Cerebellar cortex (tissue), 1 donor: ENCODE measurements at regions not wholly inside any gene's neighbourhood (a gene's known extent, or its start where the extent isn't known, plus 50 kb on each side); places are given as distances from the start of the nearest gene placed in this dataset.

Experiments
- DNase-seq: peaks from one replicate; pipeline ENCODE4 v3.0.0-alpha.2; 2015; ENCODE audit warnings: low spot score

DNA sequence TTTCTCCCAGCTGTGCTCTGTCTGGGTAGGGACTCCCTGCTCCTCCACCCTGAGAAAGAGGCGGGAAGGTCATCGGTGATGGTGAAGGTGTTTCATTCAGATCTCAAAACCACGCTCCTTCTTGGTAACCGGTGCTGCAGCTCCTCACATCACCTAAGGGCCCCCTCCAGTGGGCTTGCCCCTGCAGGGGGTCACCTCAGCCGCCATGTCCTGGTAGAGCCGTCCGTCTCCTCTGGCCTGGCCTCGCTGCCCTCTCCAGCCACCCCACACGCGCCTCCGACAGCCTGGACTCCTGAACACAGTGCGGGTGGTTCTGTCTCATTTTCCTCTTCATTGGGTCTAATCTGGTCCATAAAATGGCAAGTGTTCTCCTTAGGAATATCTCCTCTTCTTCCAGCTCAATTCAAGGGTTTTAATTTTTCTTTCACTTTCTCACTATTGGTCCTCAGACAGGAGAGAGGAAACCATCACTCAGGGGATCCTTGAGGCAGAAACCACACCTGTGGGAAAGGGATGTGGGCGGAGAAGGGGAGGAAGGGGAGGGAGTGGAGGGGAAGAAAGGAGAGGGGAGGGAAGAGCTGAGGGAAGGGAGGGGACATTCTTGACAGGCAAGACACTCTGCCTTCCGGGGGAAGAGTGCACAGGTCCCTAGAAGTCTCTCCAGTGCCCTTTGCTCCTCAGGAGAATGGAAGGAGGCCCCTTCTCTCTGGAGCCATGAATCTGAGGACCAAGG, 1338.4 kb downstream of the TBC1D22A start:
- no peak for DNase-seq

- DNase-seq: no peak
Measured at GRCh38 chr22:48099671-48100070, 1337.2 kb downstream of the TBC1D22A start.

GRCh38 chr22:48099251-48099650, 1336.8 kb downstream of the TBC1D22A start:
- no peak for DNase-seq

- DNase-seq: no peak
Measured at GRCh38 chr22:48098921-48099245, 1336.4 kb downstream of the TBC1D22A start.

DNA sequence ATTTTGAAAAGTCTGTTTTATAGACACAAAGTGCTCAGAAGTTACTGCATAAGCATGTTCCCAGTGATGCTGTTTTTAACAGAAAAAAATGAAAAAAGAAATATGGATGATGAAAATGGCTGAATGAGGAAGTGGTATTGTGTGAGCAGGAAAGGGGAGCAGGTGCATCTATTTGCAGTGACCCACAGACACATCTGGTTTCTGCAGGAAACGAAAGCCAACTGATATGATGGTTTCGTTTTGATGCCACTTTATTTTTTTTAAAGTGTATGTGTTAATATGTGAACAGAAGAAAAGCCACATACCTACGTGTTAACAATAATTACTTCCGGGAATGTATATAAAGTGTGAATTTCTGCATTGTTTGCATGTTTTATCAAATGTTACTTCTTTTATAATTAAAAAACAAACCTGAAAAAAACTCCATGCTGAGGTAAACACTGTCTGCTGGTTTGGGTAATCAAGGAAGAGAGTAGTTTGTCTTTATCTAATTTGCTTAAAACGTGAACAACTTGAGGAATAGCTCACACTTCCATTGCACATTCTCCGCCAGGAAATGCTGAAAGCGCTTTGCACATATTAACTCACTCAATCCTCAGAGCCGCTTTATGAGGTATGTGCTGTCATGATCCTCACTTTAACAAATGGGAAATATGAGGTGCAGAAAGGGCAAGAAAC, 1335.9 kb downstream of the TBC1D22A start:
- no peak for DNase-seq

DNA sequence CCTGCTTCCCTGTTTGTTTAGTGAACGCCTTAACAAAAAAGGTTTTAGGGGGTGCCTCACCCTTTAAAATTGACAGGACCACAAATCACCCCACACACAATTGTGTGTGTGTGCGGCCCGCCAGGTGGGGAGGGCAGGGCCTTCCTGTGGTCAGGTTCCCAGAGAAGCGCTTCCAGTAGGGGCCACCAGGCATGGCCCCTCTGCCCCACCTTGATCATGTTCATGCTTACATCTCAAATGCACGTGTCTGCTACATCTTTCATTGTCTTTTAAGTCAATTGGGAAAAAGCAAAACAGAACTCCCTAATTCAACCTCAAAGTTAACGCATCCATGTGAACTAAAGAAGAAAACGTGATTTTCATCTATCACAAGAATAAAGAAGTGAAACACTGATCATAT, 1335.3 kb downstream of the TBC1D22A start:
- DNase-seq: no peak

- DNase-seq: no peak
Measured at GRCh38 chr22:48096851-48097665, 1334.6 kb downstream of the TBC1D22A start.

GRCh38 chr22:48096411-48096810, 1334.0 kb downstream of the TBC1D22A start:
- DNase-seq: no peak

- DNase-seq: no peak
Measured at GRCh38 chr22:48093981-48094380, 1331.5 kb downstream of the TBC1D22A start.

- DNase-seq: no peak
Measured at GRCh38 chr22:48092866-48093265, 1330.4 kb downstream of the TBC1D22A start.

- no peak for DNase-seq
Measured at GRCh38 chr22:48091656-48092223, 1329.3 kb downstream of the TBC1D22A start.

- no peak for DNase-seq
Measured at GRCh38 chr22:48091060-48091650, 1328.7 kb downstream of the TBC1D22A start.

DNA sequence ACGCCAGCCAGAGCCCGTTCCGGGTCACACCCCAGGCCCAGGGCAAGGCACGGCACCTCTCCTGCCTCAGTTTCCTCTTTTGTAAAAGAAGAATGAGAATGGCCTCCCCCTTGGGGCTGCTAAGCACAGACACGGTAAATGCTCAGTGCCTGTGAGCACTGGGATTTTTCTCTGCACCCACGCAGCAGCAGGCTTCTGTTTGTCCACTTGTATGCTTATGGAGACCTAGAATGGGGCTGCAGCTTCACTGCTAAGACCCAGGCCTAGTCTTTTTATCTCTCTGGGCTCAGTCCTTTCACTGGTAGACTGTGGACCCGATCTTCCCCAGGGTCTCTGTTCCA, 1327.9 kb downstream of the TBC1D22A start:
- no peak for DNase-seq

DNA sequence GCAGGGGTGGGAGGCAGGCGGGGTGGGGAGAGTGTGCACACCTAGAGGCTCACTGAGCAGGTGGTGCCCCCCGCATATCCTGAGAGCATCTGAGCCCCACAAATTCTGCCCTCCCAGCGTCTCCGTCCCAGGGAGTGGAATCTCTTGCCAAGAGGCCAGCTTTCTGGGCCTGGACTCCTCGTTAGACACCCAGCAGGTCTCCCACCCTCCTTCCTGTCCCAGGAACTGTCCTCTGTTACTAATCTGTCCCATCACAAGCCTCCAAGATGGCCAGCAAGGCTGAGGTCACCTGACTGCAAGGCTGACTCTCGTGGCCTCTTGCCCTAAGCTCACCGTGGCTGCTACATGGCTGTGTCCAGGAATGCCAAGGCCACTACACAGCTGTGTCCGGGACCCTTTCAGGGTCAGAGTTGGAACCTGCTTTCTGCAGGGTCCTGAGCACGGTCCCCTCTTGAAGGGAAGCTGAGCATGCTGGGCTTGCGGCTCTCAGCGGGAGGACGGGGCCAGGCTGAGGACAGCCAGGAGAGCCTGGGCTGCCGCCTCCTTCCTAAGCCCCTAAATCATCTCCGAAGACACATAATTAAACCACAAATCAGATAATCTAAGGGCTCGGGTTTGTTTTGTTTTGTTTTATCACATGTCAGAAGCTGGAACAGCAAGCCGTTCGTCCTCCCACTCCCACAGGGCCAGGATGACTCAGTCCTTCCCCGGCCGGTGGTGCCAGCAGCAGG, 1327.3 kb downstream of the TBC1D22A start:
- DNase-seq: peak; percentile 59

DNA sequence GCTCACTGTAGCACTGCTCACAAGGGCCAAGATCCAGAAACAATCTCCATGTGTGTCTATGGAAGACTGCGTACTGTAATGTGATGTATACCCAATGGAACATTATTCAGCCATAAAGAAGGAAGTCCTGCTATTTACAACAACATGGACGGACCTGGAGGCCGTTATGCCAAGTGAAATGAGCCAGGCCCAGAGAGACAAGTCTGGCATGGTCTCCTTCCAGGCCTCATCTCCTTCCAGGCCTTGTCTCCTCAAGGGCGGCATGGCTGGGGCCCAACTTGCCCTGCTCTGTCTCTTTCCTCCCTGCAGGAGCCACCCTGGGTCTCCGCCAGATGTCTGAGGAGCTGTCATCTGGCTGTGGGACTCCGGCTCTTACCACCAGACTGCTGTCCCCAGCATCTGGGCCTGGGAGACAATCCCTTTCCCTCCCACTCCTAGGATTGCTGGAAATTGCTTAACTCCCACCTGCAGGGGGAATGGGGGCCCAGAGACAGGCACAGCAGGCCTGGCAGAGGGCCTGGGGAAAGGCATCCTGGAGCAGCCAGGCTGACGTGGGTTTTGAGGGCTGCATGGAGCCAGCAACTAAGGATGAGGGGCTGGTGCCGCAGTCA, 1326.6 kb downstream of the TBC1D22A start:
- DNase-seq: no peak

GRCh38 chr22:48088251-48088650, 1325.8 kb downstream of the TBC1D22A start:
- peak; percentile 45 for DNase-seq

DNA sequence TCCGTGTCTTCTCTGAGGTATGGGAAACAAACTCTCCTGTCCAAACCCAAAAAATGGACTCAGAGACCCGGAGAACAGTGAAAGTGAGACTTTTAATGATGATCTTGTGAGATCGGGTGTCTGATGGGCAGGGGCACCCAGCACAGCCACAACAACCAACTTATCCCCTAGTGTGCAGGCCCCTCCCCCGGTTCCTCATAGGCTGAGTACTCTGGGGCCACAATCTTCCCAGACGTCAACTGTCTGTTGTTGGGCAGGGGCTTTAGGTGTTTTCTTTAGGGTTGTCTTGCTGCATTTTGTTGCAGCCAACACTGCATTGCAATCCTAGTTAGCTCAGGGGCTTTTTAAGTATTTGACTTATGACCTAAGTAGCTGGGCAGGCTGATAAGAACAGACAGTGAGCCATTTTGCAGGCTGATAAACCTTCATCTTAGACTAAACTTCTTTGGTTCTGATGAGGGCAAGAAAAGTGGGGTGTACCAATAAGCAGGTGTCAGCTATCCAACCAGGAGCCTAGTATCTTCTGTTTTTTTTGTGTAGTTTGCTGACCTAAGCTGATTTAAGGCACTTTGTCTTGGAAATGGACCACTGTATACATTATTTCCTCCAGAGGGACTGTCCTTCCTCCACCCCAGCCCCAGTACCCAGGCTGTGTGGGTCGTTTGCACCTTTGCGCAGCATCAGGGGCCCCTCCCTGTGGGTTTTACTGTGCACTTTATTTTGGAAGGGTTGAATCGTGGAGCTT, 1323.6 kb downstream of the TBC1D22A start:
- DNase-seq: no peak

DNA sequence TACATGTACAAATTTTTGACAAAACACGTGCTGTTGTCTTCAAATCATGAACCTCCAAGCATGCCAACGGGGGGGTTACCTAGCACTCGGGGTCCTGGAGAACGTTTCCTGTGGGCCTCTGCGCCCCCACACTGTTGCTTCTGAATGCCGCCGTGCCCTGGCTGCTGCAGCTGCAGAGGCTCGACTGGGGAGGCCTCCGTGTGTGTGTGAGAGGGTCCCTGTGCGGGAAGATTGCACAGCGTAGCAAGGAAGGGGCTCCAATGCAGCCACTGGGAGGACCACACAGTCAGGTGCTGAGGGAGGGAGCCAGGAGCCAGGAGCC, 1322.2 kb downstream of the TBC1D22A start:
- no peak for DNase-seq

- DNase-seq: no peak
Measured at GRCh38 chr22:48084041-48084728, 1321.7 kb downstream of the TBC1D22A start.

GRCh38 chr22:48083502-48083901, 1321.1 kb downstream of the TBC1D22A start:
- no peak for DNase-seq
